IPS-15b (cell line): ENCODE measurements at regions not wholly inside any gene's neighbourhood (a gene's known extent, or its start where the extent isn't known, plus 50 kb on each side); places are given as distances from the start of the nearest gene placed in this dataset.

Source experiments
- H3K27me3 ChIP-seq: one replicate; pipeline ENCODE4 v1.6.1; 2013; ENCODE audit warnings: low read length; ENCODE audit not compliant: control insufficient read depth, insufficient read depth
- H3K36me3 ChIP-seq: one replicate; pipeline ENCODE4 v1.6.1; 2013; ENCODE audit warnings: low read length; ENCODE audit not compliant: control insufficient read depth, insufficient read depth
- H3K4me1 ChIP-seq: one replicate; pipeline ENCODE4 v1.6.1; 2013; ENCODE audit warnings: mild to moderate bottlenecking, low read length; ENCODE audit not compliant: control insufficient read depth, insufficient read depth
- H3K4me3 ChIP-seq: one replicate; pipeline ENCODE4 v1.5.1; 2013; ENCODE audit warnings: low read depth, low read length
- H3K9ac ChIP-seq: one replicate; pipeline ENCODE4 v1.6.1; 2013; ENCODE audit warnings: low read depth, mild to moderate bottlenecking, low read length
- H3K9me3 ChIP-seq: one replicate; pipeline ENCODE4 v1.6.1; 2013; ENCODE audit warnings: mild to moderate bottlenecking, low read length; ENCODE audit not compliant: control insufficient read depth, insufficient read depth

DNA sequence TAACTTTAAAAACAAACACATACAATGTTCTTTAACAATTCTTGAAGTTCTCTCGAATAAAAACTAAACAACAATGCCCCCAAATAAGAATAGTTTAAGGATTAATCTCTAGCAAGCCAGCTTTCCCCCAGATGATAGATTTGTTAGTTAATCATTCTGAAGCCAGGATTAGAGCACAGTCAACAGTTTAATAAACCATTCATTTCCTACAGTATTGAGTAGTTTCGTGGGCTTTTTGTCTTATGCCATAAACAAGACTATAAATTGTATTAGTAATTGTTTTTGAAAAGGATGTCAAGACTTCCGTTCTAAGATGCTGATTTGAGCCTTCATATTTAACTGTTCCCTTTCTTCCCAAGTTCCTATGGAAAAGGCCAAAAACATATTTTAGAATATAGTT is 136.6 kb downstream of the PIK3R1 start:
- no peak overlapping the region for H3K4me3 ChIP-seq
- no peaks in the 10 kb centered on the region for H3K27me3 ChIP-seq
- H3K9ac ChIP-seq = no peak overlapping the region
- no peaks in the 10 kb centered on the region for H3K4me1 ChIP-seq
- no peaks in the 10 kb centered on the region for H3K9me3 ChIP-seq
- no peaks in the 10 kb centered on the region for H3K36me3 ChIP-seq

DNA sequence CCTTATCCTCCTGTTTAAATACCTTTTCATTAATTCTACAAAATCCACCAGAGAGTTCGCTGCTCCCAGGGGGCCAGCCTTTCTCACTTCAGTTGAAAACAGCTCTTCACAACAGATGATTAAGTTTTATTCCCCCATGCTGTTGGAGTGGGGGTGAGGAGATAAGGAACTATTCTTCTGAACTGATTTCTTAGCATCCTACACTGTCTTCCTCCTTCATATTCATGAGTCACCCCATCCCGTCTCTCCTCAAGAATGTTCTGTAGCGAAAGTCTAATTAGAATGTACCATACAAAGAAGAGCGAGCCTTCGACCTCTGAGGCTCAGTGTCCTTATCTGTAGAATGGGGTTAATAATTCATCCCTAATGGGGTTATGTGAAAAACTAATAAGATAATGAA is 138.0 kb downstream of the PIK3R1 start:
- Histone ChIP-seq H3K36me3 (no peaks in the 10 kb centered on the region), H3K4me1 (peaks cover 3% of the 10 kb centered on the region)

DNA sequence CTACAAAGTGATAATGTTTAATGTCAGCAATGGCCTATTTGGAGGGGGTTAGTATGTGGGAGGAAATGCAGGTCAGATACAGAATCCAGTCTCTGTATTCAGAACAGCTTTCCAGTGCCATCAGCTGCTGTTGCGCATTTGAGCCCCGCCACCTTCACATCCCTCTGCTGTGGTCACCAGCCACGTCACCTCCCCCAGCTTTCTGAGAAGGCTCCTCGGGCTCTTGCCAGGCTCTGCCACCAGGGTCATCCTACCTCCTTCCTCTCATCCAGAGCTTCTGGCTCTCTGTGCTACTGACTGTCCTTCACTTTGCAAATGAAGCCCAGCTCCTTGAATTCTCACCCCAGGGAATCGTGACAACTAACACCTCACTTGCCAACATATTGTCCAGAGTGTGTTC is 138.8 kb downstream of the PIK3R1 start:
- H3K36me3 ChIP-seq = no peaks in the 10 kb centered on the region
- H3K4me3 ChIP-seq = no peak overlapping the region
- H3K27me3 ChIP-seq = no peaks in the 10 kb centered on the region
- H3K4me1 ChIP-seq = peaks cover 3% of the 10 kb centered on the region
- H3K9ac ChIP-seq = no peak overlapping the region
- H3K9me3 ChIP-seq = no peaks in the 10 kb centered on the region

More for the DNA sequence above, 138.0 kb downstream of the PIK3R1 start:
- H3K4me3 ChIP-seq = no peak overlapping the region
- no peaks in the 10 kb centered on the region for H3K27me3 ChIP-seq
- H3K9ac ChIP-seq = no peak overlapping the region
- no peaks in the 10 kb centered on the region for H3K9me3 ChIP-seq

DNA sequence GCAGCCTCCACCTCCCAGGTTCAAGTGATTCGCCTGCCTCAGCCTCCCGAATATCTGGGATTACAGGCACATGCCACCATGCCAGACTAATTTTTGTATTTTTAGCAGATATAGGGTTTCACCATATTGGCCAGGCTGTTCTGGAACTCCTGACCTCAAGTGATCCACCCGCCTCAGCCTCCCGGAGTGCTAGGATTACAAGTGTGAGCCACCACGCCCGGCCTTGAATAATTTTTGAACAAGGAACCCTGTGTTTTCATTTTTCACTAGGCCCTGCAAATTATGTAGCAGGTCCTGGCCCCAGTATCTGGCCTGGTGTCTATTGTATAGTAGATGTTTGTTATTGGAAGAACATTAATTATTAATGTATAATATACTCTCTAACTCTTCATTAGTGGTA is 140.7 kb downstream of the PIK3R1 start:
- Histone ChIP-seq H3K27me3 (no peaks in the 10 kb centered on the region), H3K9me3 (no peaks in the 10 kb centered on the region), H3K4me1 (peaks cover 3% of the 10 kb centered on the region), H3K4me3 (no peak overlapping the region), H3K36me3 (no peaks in the 10 kb centered on the region), H3K9ac (no peak overlapping the region)

DNA sequence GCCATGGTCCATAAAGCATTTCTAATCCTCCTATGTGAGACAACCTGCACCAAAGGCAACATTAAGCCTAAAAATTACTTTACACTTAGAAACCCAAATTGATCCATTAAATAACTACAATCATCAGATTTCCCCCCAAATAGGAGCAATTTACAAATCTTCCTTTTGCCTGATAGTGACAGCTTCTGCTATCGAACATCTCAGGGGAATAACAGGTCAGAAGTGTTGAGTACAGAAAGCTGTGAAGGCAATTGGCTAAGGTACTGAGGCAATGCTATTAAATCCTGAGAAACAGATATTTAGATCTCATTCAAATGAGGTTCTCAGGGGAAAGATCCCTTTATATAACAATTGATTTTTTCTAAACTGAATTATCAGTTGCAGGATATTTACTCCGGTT is 141.1 kb downstream of the PIK3R1 start:
- H3K9ac ChIP-seq = no peak overlapping the region
- H3K4me1 ChIP-seq = peaks cover 3% of the 10 kb centered on the region
- no peaks in the 10 kb centered on the region for H3K36me3 ChIP-seq
- H3K9me3 ChIP-seq = no peaks in the 10 kb centered on the region
- H3K4me3 ChIP-seq = no peak overlapping the region
- no peaks in the 10 kb centered on the region for H3K27me3 ChIP-seq

DNA sequence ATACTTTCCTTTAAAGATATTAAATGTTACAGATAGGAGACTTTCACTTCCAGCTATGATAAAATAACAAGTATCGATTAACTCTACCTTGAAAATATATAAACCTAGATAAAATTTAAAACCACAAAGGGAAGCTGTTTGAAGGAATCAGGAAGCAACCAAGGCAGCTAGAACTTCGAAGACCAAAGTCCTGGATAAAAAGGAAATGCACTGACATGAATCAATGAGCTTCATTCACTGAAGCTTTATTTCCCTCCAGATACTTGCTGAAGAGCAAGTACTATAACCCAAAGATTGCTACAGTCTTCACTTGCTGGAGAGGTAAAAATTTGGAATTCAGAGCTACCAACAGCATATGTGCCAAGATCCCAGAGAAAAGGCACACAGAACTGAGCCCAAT is 144.1 kb downstream of the PIK3R1 start:
- H3K9me3 ChIP-seq = no peaks in the 10 kb centered on the region
- H3K9ac ChIP-seq = no peak overlapping the region
- H3K36me3 ChIP-seq = no peaks in the 10 kb centered on the region
- no peaks in the 10 kb centered on the region for H3K27me3 ChIP-seq
- H3K4me1 ChIP-seq = peaks cover 3% of the 10 kb centered on the region
- no peak overlapping the region for H3K4me3 ChIP-seq

DNA sequence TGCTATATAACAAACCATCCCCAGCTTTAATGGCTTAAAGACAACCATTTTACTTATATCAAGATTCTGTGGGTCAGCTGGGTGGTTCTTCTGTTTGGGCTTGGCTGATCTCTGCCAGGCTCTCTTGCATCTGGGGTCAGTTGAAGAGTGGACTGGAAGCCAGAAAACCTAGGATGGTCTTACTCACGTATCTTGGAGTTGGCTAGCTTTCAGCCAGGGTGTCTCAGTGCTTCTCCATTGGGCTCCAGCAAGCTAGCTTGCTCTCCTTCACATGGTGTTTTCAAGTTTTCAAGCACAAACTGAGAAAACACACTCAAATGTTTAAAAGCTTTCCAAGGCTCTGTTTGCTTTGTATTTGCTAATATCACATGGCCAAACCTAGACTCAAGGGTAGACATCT is 146.8 kb downstream of the PIK3R1 start:
- no peak overlapping the region for H3K9ac ChIP-seq
- H3K9me3 ChIP-seq = no peaks in the 10 kb centered on the region
- H3K27me3 ChIP-seq = no peaks in the 10 kb centered on the region
- H3K36me3 ChIP-seq = no peaks in the 10 kb centered on the region
- H3K4me1 ChIP-seq = peaks cover 3% of the 10 kb centered on the region
- no peak overlapping the region for H3K4me3 ChIP-seq

DNA sequence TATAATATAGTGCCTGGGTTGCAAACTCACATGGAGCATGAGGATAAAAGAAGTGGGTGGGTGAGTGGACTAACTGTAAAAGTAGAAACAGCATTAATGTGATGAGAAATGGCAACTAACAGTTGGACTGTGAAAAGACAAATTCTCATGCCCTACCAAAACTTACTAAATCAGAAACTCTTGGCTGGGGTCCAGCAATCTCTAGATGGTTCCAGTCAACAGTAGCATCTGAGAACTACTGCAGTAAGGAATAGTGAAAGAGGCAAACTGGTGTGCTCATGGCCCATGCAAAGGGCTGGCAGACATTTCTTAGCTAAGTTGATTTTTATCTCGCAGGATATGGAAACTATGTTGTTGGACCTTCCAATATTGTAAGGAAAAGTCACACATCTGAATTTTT is 150.3 kb downstream of the PIK3R1 start:
- H3K27me3 ChIP-seq = no peaks in the 10 kb centered on the region
- no peak overlapping the region for H3K4me3 ChIP-seq
- no peaks in the 10 kb centered on the region for H3K36me3 ChIP-seq
- no peak overlapping the region for H3K9ac ChIP-seq
- no peaks in the 10 kb centered on the region for H3K4me1 ChIP-seq
- H3K9me3 ChIP-seq = no peaks in the 10 kb centered on the region

DNA sequence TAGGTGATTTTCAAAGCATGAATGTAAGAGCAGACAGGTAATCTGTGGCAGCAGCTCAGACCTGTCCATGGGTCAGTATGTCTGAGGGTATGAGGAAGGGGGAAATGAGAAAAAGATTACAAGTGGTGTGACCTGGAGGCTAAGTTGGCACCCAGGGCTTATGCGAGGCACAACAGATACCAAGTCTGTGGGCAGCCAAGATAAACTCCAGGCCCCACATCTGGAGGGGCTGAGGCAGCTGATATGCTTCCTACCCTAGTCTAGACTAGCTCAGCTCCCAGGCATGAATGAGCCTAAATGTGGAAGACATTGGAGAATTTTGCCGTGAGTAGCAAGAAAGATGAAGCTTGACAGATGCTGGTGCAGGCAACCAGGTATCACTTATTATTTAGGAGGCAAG is 151.7 kb downstream of the PIK3R1 start:
- Histone ChIP-seq H3K36me3 (no peaks in the 10 kb centered on the region), H3K9ac (no peak overlapping the region), H3K4me3 (no peak overlapping the region), H3K4me1 (no peaks in the 10 kb centered on the region), H3K27me3 (no peaks in the 10 kb centered on the region), H3K9me3 (no peaks in the 10 kb centered on the region)

DNA sequence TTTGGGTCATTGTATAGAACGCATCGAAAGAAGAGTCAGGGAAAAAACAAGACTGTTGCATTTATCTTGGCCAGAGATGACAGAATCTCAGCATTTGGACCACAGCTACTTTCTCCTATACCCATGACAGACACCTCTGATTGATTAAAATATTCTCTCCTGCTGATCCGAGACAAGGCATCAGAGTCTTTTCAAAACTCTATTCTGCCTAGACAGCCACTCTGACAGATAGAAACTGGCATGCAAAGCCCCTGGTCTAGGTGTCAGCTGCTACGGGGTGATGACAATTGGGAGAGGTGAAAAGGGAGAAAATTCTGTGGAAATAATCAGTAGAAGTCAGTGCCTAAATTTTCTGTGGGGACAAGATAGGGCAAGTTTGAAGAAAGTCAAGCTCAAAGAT is 152.2 kb downstream of the PIK3R1 start:
- H3K27me3 ChIP-seq = no peaks in the 10 kb centered on the region
- H3K36me3 ChIP-seq = no peaks in the 10 kb centered on the region
- no peaks in the 10 kb centered on the region for H3K4me1 ChIP-seq
- no peak overlapping the region for H3K9ac ChIP-seq
- H3K4me3 ChIP-seq = no peak overlapping the region
- no peaks in the 10 kb centered on the region for H3K9me3 ChIP-seq

DNA sequence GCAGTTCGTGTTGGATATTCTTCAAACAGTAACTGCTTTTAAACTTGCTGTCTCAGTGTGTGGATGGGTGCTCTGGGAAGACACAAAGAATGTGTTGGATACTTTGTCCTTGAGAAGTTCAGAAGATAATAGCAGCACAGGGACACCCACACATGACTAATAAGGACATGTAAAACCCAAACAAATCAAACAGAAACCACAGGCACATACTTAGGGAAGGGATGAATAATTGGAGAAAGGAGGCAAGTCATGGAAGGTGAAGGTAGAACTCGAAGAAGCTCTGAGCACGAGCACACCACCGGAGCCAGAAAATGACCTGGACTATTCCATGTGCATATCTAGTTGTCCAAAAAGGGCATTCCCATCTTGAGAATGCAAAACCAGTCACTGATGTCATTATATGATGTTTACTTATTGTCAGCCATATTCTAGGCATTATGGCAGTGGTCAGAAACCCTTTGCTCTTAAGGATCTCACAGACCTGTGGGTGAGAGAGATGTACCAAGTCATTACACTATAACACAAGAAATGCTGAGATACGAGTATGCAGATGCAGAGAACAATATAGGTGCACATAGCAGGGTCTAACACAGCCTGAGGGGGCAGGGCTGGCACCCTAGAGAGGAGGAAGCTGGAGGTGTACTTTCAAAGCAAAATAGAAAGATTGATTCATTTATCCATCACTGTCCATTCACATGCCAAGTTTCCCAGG is 152.9 kb downstream of the PIK3R1 start:
- no peaks in the 10 kb centered on the region for H3K4me1 ChIP-seq
- H3K27me3 ChIP-seq = no peaks in the 10 kb centered on the region
- H3K9me3 ChIP-seq = no peaks in the 10 kb centered on the region
- H3K36me3 ChIP-seq = no peaks in the 10 kb centered on the region
- no peak overlapping the region for H3K4me3 ChIP-seq
- no peak overlapping the region for H3K9ac ChIP-seq

DNA sequence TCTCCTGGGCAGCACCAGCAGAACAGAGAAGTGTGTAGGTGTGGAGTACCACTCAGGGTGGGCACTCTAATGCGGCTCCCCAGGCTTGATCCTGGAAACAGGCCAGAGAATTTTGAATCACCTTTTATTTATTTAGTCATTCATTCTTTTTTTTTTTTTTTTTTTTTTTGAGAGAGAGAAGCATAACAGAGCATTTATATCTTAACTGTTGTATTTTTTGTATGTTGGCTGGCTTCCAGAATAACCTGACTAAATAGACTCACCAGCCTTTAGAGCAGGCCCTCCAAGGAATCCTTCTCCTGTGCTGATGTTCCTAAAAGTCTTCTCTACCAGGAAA is 153.4 kb downstream of the PIK3R1 start:
- H3K4me3 ChIP-seq = no peak overlapping the region
- no peaks in the 10 kb centered on the region for H3K9me3 ChIP-seq
- no peak overlapping the region for H3K9ac ChIP-seq
- H3K27me3 ChIP-seq = no peaks in the 10 kb centered on the region
- H3K36me3 ChIP-seq = no peaks in the 10 kb centered on the region
- no peaks in the 10 kb centered on the region for H3K4me1 ChIP-seq
